ENCODE measurements at regions not wholly inside any gene's neighbourhood (a gene's known extent, or its start where the extent isn't known, plus 50 kb on each side); places are given as distances from the start of the nearest gene placed in this dataset.

- TF ChIP-seq CTCF (IDR thresholded peaks at IDR 0.05; ENCODE audit: insufficient read depth, low read length, poor library complexity, severe bottlenecking) (no peak), EZH2phosphoT487 (conservative IDR thresholded peaks at IDR 0.05; ENCODE audit: low read length) (no peak)
These were observed 671.6 kb downstream of the GRXCR1 start for GRCh38 chr4:43564107-43564506.

Measured in SU-DHL-6 (cell line).